Caco-2 (cell line): ENCODE measurements at regions not wholly inside any gene's neighbourhood (a gene's known extent, or its start where the extent isn't known, plus 50 kb on each side); places are given as distances from the start of the nearest gene placed in this dataset.

Source experiments
- BruUV-seq: library from RNA; stranded (reverse); fragments of 400-500 nt; replicated peaks from 2 replicates; lab custom pipeline; 2021; lab: Mats Ljungman, UMichigan
- CTCF ChIA-PET: fragments of 300-600 bp; sonication (Branson Sonifier 250); formaldehyde crosslinking; loops from one replicate; lab custom pipeline; 2022; ENCODE audit warnings: antibody characterized with exemption; lab: Charles Lee
- POLR2A ChIA-PET: fragments of 300-600 bp; sonication (Branson Sonifier 250); formaldehyde crosslinking; loops from one replicate; lab custom pipeline; 2022; ENCODE audit warnings: antibody characterized with exemption; lab: Charles Lee
- DNase-seq, 2 experiments: peaks; one replicate each; pipeline versions ENCODE4 v3.0.0 to v3.0.0-alpha.2; 2020 to 2022
- H3K27me3 ChIP-seq: replicated peaks from 2 replicates; pipeline ENCODE4 v1.6.0; 2011; ENCODE audit warnings: low read length; ENCODE audit not compliant: control insufficient read depth, insufficient read depth
- H3K36me3 ChIP-seq: 2 replicates; pipeline ENCODE4 v1.5.1; 2011; ENCODE audit warnings: low read length; ENCODE audit not compliant: control insufficient read depth, insufficient read depth
- H3K4me1 ChIP-seq: fragments of 250-450 bp; sonication (Bioruptor Pico); 2 replicates; pipeline ENCODE4 v1.5.1; 2020; ENCODE audit warnings: mild to moderate bottlenecking
- H3K4me3 ChIP-seq: 2 replicates; pipeline ENCODE4 v1.5.1; 2011; ENCODE audit warnings: low read depth, mild to moderate bottlenecking, control low read depth, low read length
- H3K9me3 ChIP-seq: fragments of 250-450 bp; sonication (Bioruptor Pico); 2 replicates; pipeline ENCODE4 v1.5.1; 2020; ENCODE audit warnings: mild to moderate bottlenecking, moderate library complexity
- H3K27ac Mint-ChIP-seq: one replicate; pipeline ENCODE4 v1.8.0; 2022; ENCODE audit warnings: mixed read lengths; ENCODE audit not compliant: unreplicated experiment
- H3K27me3 Mint-ChIP-seq: one replicate; pipeline ENCODE4 v1.8.0; 2022; ENCODE audit warnings: mixed read lengths; ENCODE audit not compliant: insufficient read depth, unreplicated experiment
- H3K36me3 Mint-ChIP-seq: one replicate; pipeline ENCODE4 v1.8.0; 2022; ENCODE audit warnings: mild to moderate bottlenecking, mixed read lengths; ENCODE audit not compliant: insufficient read depth, unreplicated experiment
- H3K4me1 Mint-ChIP-seq: one replicate; pipeline ENCODE4 v1.8.0; 2022; ENCODE audit warnings: low read depth, mixed read lengths; ENCODE audit not compliant: unreplicated experiment
- H3K4me3 Mint-ChIP-seq: one replicate; pipeline ENCODE4 v1.8.0; 2022; ENCODE audit warnings: mild to moderate bottlenecking, moderate library complexity, mixed read lengths; ENCODE audit not compliant: unreplicated experiment
- H3K9me3 Mint-ChIP-seq: one replicate; pipeline ENCODE4 v1.8.0; 2022; ENCODE audit warnings: mixed read lengths; ENCODE audit not compliant: unreplicated experiment
- intact Hi-C: fragments of 100-400 bp; cut with micrococcal nuclease; formaldehyde crosslinking; loops from one replicate; pipeline ENCODE4 v1.10.0; 2022; ENCODE audit not compliant: unreplicated experiment
- TF ChIP-seq, protein P1 (sequence below), 2 experiments: fragments of 200-600 bp in 1 of 2; IDR thresholded peaks; 1 replicate in 1 of 2; 2 replicates in 1 of 2; pipeline versions ENCODE4 v1.5.1 to v1.8.0; 2011 to 2022; ENCODE audit warnings: antibody characterized with exemption in 1 of 2, control low read depth in 1 of 2, inconsistent platforms in 1 of 2, low read depth in 1 of 2, low read length in 1 of 2, mild to moderate bottlenecking in 1 of 2, moderate library complexity in 1 of 2; ENCODE audit not compliant: insufficient read depth in 1 of 2, severe bottlenecking in 1 of 2, unreplicated experiment in 1 of 2

DNA sequence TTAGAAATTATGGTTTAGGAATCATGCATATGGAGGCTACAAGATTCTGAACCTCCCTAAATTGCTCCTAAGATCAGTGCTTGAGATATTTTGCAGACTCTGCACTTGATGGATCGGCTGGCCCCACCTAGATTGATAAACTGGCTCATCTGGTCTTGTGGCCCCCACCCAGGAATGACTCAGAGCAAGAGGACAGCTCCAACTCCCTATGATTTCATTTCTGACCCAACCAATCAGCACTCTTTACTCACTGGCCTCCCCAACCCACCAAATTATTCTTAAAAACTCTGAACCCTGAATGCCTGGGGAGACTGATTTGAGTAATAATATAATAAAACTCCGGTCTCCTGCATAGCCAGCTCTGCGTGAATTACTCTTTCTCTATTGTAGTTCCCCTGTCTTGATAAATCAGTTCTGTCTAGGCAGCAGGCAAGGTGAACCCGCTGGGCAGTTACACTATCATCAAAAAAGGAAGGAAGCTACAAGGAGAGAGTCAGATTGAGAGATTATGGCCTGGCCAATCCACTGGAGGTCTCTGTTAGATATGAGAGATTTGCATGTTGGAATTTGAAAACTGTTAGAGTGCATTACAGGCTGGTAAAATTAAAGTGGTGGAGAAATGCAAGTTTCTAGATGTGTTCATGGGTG is 245.8 kb downstream of the CSNK2A3 start:
- H3K4me1 ChIP-seq, result no peaks in the 10 kb centered on the region
- ChIA-PET POLR2A (no interaction called here), CTCF (no interaction called here)
- no TSS peak for BruUV-seq
- Mint-ChIP-seq H3K27ac (no peak overlapping the region), H3K27me3 (peaks cover 16% of the 10 kb centered on the region), H3K4me3 (no peak overlapping the region), H3K36me3 (no peaks in the 10 kb centered on the region), H3K4me1 (no peaks in the 10 kb centered on the region), H3K9me3 (no peaks in the 10 kb centered on the region)
- TF ChIP-seq, protein P1, sequence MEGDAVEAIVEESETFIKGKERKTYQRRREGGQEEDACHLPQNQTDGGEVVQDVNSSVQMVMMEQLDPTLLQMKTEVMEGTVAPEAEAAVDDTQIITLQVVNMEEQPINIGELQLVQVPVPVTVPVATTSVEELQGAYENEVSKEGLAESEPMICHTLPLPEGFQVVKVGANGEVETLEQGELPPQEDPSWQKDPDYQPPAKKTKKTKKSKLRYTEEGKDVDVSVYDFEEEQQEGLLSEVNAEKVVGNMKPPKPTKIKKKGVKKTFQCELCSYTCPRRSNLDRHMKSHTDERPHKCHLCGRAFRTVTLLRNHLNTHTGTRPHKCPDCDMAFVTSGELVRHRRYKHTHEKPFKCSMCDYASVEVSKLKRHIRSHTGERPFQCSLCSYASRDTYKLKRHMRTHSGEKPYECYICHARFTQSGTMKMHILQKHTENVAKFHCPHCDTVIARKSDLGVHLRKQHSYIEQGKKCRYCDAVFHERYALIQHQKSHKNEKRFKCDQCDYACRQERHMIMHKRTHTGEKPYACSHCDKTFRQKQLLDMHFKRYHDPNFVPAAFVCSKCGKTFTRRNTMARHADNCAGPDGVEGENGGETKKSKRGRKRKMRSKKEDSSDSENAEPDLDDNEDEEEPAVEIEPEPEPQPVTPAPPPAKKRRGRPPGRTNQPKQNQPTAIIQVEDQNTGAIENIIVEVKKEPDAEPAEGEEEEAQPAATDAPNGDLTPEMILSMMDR (IDR thresholded peaks at IDR 0.05; ENCODE audit: insufficient read depth in 1 of 2, low read depth in 1 of 2, low read length in 1 of 2, severe bottlenecking in 1 of 2, unreplicated experiment in 1 of 2), result no peak
- no peak for DNase-seq
- no peaks in the 10 kb centered on the region; the same call in 1 of the 2 replicates for H3K9me3 ChIP-seq
- no peak overlapping the region for H3K4me3 ChIP-seq
- intact Hi-C loops, result no loop called here
- no peaks in the 10 kb centered on the region for H3K27me3 ChIP-seq
- H3K36me3 ChIP-seq, result no peaks in the 10 kb centered on the region

DNA sequence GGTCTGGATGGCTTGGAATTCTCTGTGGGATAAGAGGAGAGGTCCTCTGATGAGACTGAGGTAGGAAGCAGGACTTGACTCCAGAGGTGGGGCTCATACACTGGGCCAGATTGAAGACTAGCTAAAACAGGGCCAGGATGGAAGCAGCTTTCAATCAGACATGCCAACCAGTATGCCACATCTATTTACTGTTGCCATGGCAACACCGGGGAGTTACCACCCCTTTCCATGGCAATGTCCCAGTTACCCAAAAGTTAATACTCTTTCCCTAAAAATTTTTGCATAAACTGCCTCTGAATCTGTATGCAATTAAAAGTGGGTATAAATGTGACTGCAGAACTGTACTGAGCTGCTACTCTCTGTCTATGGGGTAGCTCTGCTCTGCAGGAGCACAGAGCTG is 247.5 kb upstream of the ZBED5 start:
- ChIA-PET CTCF (no interaction called here), POLR2A (no interaction called here)
- no peaks in the 10 kb centered on the region for H3K9me3 Mint-ChIP-seq
- peaks cover 16% of the 10 kb centered on the region for H3K27me3 Mint-ChIP-seq
- no peak overlapping the region for H3K4me3 ChIP-seq
- no peaks in the 10 kb centered on the region for H3K36me3 ChIP-seq
- H3K4me3 Mint-ChIP-seq, result no peak overlapping the region
- intact Hi-C loops, result no loop called here
- no TSS peak for BruUV-seq
- H3K36me3 Mint-ChIP-seq, result no peaks in the 10 kb centered on the region
- H3K27ac Mint-ChIP-seq, result no peak overlapping the region
- H3K27me3 ChIP-seq, result no peaks in the 10 kb centered on the region
- no peaks in the 10 kb centered on the region; the same call in 1 of the 2 replicates for H3K9me3 ChIP-seq
- TF ChIP-seq, protein P1 (IDR thresholded peaks at IDR 0.05; ENCODE audit: insufficient read depth in 1 of 2, low read depth in 1 of 2, low read length in 1 of 2, severe bottlenecking in 1 of 2, unreplicated experiment in 1 of 2), result no peak
- DNase-seq, result no peak
- no peaks in the 10 kb centered on the region for H3K4me1 ChIP-seq
- no peaks in the 10 kb centered on the region for H3K4me1 Mint-ChIP-seq

DNA sequence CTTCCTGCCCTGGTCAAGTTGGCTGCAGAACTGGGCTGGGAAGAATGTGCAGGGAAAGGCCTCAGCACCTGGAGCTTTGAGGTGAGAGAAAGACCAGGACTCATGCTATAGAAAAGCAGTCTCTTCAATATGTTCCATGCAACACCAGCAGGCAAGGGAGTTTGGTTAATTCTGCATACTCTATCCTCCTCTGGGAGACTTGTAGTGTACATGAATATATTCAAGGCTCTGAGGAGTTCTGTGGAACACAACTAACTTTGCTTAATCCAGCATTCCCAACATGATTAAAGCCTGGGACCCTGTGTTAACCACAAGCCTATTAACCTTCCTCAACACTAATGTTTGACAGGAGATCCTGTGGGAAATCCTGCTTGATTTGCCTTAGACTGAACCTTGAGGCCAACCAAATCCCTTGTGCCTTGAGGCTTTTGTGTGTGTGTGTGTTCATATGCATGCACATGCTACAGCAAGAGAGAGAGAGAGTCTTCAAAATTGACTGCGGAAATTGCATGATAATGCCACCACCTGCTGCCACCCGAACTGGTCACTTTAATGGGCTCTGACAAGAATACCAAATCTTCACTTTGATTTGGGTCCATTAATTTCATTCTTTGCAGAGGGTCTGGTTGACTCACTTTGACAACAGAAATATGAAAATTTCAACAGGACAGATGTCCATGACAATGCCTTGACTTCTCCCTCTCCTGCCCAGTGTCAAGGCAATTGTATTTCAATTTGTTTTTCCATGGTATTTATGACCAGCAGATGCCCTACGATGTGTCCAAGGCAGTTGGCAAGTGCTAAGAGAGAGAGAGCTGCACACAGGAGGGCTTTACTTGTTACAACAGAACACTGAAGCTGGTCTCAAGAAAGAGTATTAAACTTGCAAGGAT is 238.2 kb upstream of the ZBED5 start:
- H3K27ac Mint-ChIP-seq, result no peak overlapping the region
- Histone ChIP-seq H3K36me3 (no peaks in the 10 kb centered on the region), H3K4me1 (no peaks in the 10 kb centered on the region), H3K4me3 (no peak overlapping the region), H3K9me3 (peaks cover 8% of the 10 kb centered on the region), H3K27me3 (no peaks in the 10 kb centered on the region)
- intact Hi-C loops, result no loop called here
- POLR2A ChIA-PET, result no interaction called here
- BruUV-seq, result no TSS peak
- no peak overlapping the region for H3K4me3 Mint-ChIP-seq
- H3K36me3 Mint-ChIP-seq, result no peaks in the 10 kb centered on the region
- TF ChIP-seq, protein P1 (IDR thresholded peaks at IDR 0.05; ENCODE audit: insufficient read depth in 1 of 2, low read depth in 1 of 2, low read length in 1 of 2, severe bottlenecking in 1 of 2, unreplicated experiment in 1 of 2), result no peak
- CTCF ChIA-PET, result no interaction called here
- no peaks in the 10 kb centered on the region for H3K4me1 Mint-ChIP-seq
- DNase-seq, result no peak
- peaks cover 18% of the 10 kb centered on the region for H3K27me3 Mint-ChIP-seq
- no peaks in the 10 kb centered on the region for H3K9me3 Mint-ChIP-seq
